GM13977 (cell line): ENCODE measurements at regions not wholly inside any gene's neighbourhood (a gene's known extent, or its start where the extent isn't known, plus 50 kb on each side); places are given as distances from the start of the nearest gene placed in this dataset.

Experiments used
- DNase-seq: peaks from one replicate; pipeline ENCODE4 v3.0.0; 2012; ENCODE audit warnings: low spot score
- CTCF ChIP-seq: IDR thresholded peaks from 2 replicates; pipeline ENCODE4 v1.5.1; 2012; ENCODE audit warnings: mild to moderate bottlenecking, control low read depth; ENCODE audit not compliant: insufficient read depth; ENCODE audit errors: extremely low read depth, missing control alignments
- in situ Hi-C: fragments of 300-500 bp; cut with MboI; formaldehyde crosslinking; loops from one replicate; pipeline ENCODE4 v1.12.0; 2022; ENCODE audit warnings: low sequenced_read_pairs, low pct_unique_long_range_greater_than_20kb, mixed read lengths, inconsistent platforms; ENCODE audit not compliant: unreplicated experiment

- TF ChIP-seq CTCF = no peak
- in situ Hi-C loops = no loop called here
- DNase-seq = peak; percentile 58
Measured at GRCh38 chr22:19622061-19622441, 92.3 kb upstream of the SEPTIN5 start.

GRCh38 chr22:19625331-19626041, 88.8 kb upstream of the SEPTIN5 start:
- TF ChIP-seq CTCF = no peak
- in situ Hi-C loops = no loop called here
- no peak for DNase-seq

GRCh38 chr22:19626042-19626587, 88.2 kb upstream of the SEPTIN5 start:
- no peak for TF ChIP-seq CTCF
- in situ Hi-C loops = no loop called here
- DNase-seq = no peak

GRCh38 chr22:19626666-19627065, 87.6 kb upstream of the SEPTIN5 start:
- no peak for TF ChIP-seq CTCF
- no peak for DNase-seq
- in situ Hi-C loops = no loop called here

GRCh38 chr22:19628038-19628776, 86.1 kb upstream of the SEPTIN5 start:
- in situ Hi-C loops = no loop called here
- DNase-seq = no peak
- no peak for TF ChIP-seq CTCF

- DNase-seq = no peak
- in situ Hi-C loops = no loop called here
- TF ChIP-seq CTCF = no peak
Measured at GRCh38 chr22:19629331-19629719, 85.0 kb upstream of the SEPTIN5 start.
